Trophoblast cell (in vitro differentiated cells and primary cell): ENCODE measurements at regions not wholly inside any gene's neighbourhood (a gene's known extent, or its start where the extent isn't known, plus 50 kb on each side); places are given as distances from the start of the nearest gene placed in this dataset.

ENCODE experiments used
- DNase-seq, 2 donors: peaks; one replicate each; pipeline ENCODE4 v3.0.0-alpha.2; 2016
- H2AFZ ChIP-seq: 2 replicates; pipeline ENCODE4 v1.6.1; 2013; ENCODE audit warnings: low read length, moderate library complexity, mild to moderate bottlenecking; ENCODE audit not compliant: insufficient read depth, poor library complexity
- H2AK5ac ChIP-seq: 2 replicates; pipeline ENCODE4 v1.6.1; 2013; ENCODE audit warnings: mild to moderate bottlenecking, low read length
- H2BK120ac ChIP-seq: 2 replicates; pipeline ENCODE4 v1.6.1; 2013; ENCODE audit warnings: low read length, mild to moderate bottlenecking, moderate library complexity; ENCODE audit not compliant: insufficient read depth, poor library complexity
- H2BK12ac ChIP-seq: 2 replicates; pipeline ENCODE4 v1.6.1; 2013; ENCODE audit warnings: mild to moderate bottlenecking, low read length, moderate library complexity
- H2BK5ac ChIP-seq: 2 replicates; pipeline ENCODE4 v1.6.1; 2013; ENCODE audit warnings: low read length, low read depth, moderate library complexity, mild to moderate bottlenecking; ENCODE audit not compliant: poor library complexity
- H3K14ac ChIP-seq: 2 replicates; pipeline ENCODE4 v1.6.1; 2013; ENCODE audit warnings: mild to moderate bottlenecking, low read length
- H3K18ac ChIP-seq: 2 replicates; pipeline ENCODE4 v1.6.1; 2013; ENCODE audit warnings: mild to moderate bottlenecking, low read length
- H3K23ac ChIP-seq: 2 replicates; pipeline ENCODE4 v1.6.1; 2013; ENCODE audit warnings: low read length
- H3K27ac ChIP-seq: 2 replicates; pipeline ENCODE4 v1.5.1; 2013; ENCODE audit warnings: low read depth, mild to moderate bottlenecking, inconsistent platforms, low read length, moderate library complexity
- H3K27me3 ChIP-seq: 2 replicates; pipeline ENCODE4 v1.6.1; 2013; ENCODE audit warnings: inconsistent platforms, mild to moderate bottlenecking, low read length, moderate library complexity; ENCODE audit not compliant: insufficient read depth
- H3K36me3 ChIP-seq, 2 experiments: 1 replicate in 1 of 2; 2 replicates in 1 of 2; pipeline ENCODE4 v1.6.1; 2013; ENCODE audit warnings: low read length in 2 of 2, mild to moderate bottlenecking in 2 of 2, moderate library complexity in 1 of 2; ENCODE audit not compliant: insufficient read depth in 2 of 2, control insufficient read depth in 1 of 2
- H3K4ac ChIP-seq: 2 replicates; pipeline ENCODE4 v1.6.1; 2013; ENCODE audit warnings: low read depth, mild to moderate bottlenecking, low read length, moderate library complexity
- H3K4me1 ChIP-seq, 2 experiments: 1 replicate in 1 of 2; 2 replicates in 1 of 2; pipeline ENCODE4 v1.6.1; 2013; ENCODE audit warnings: low read length in 2 of 2, mild to moderate bottlenecking in 2 of 2, moderate library complexity in 1 of 2; ENCODE audit not compliant: insufficient read depth in 2 of 2, control insufficient read depth in 1 of 2
- H3K4me2 ChIP-seq: 2 replicates; pipeline ENCODE4 v1.6.1; 2013; ENCODE audit warnings: inconsistent platforms, mild to moderate bottlenecking, low read length, moderate library complexity
- H3K4me3 ChIP-seq: 2 replicates; pipeline ENCODE4 v1.5.1; 2013; ENCODE audit warnings: mild to moderate bottlenecking, low read depth, low read length, inconsistent platforms
- H3K79me1 ChIP-seq: one replicate; pipeline ENCODE4 v1.6.1; 2013; ENCODE audit warnings: low read length
- H3K79me2 ChIP-seq: 2 replicates; pipeline ENCODE4 v1.6.1; 2013; ENCODE audit warnings: low read length, mild to moderate bottlenecking; ENCODE audit not compliant: control insufficient read depth, insufficient read depth, poor library complexity
- H3K9ac ChIP-seq: 2 replicates; pipeline ENCODE4 v1.6.1; 2013; ENCODE audit warnings: mild to moderate bottlenecking, low read length
- H3K9me3 ChIP-seq: 2 replicates; pipeline ENCODE4 v1.6.1; 2013; ENCODE audit warnings: low read depth, mild to moderate bottlenecking, control low read depth, inconsistent platforms, low read length; ENCODE audit not compliant: insufficient read depth
- H4K12ac ChIP-seq: 2 replicates; pipeline ENCODE4 v1.6.1; 2013; ENCODE audit warnings: low read depth, mild to moderate bottlenecking, low read length, moderate library complexity
- H4K8ac ChIP-seq: 2 replicates; pipeline ENCODE4 v1.6.1; 2013; ENCODE audit warnings: low read depth, mild to moderate bottlenecking, low read length, moderate library complexity
- H4K91ac ChIP-seq: one replicate; pipeline ENCODE4 v1.6.1; 2013; ENCODE audit warnings: low read depth, mild to moderate bottlenecking, low read length, moderate library complexity
- WGBS: extraction: QIAGEN DNeasy Blood & Tissue Kit; methylation state at CpG from one replicate; pipeline ENCODE4 v1.1.7; 2013; ENCODE audit warnings: missing lambda C conversion rate; ENCODE audit not compliant: insufficient read length, insufficient coverage; ENCODE audit errors: extremely low coverage; 5-methylcytosine and 5-hydroxymethylcytosine counted together

GRCh38 chr16:59052231-59052630, 318.1 kb upstream of the GOT2 start:
- Histone ChIP-seq H3K27ac (no peak overlapping the region), H2AK5ac (no peak overlapping the region), H4K12ac (no peak overlapping the region), H2BK12ac (no peak overlapping the region), H3K23ac (no peak overlapping the region), H2BK5ac (no peak overlapping the region), H2AFZ (no peak overlapping the region), H3K14ac (no peak overlapping the region), H3K79me1 (no peaks in the 10 kb centered on the region), H3K4me3 (no peak overlapping the region), H3K18ac (no peak overlapping the region), H3K4me2 (no peak overlapping the region), H4K91ac (no peak overlapping the region), H3K36me3 (no peaks in the 10 kb centered on the region), H3K27me3 (no peaks in the 10 kb centered on the region), H3K9ac (no peak overlapping the region), H3K4ac (no peak overlapping the region), H3K4me1 (no peaks in the 10 kb centered on the region), H3K79me2 (no peaks in the 10 kb centered on the region), H3K9me3 (no peaks in the 10 kb centered on the region), H2BK120ac (no peak overlapping the region), H4K8ac (no peak overlapping the region)
- no CpG with 5 or more reads among the region's 5 CpGs for WGBS
- DNase-seq = no peak

DNA sequence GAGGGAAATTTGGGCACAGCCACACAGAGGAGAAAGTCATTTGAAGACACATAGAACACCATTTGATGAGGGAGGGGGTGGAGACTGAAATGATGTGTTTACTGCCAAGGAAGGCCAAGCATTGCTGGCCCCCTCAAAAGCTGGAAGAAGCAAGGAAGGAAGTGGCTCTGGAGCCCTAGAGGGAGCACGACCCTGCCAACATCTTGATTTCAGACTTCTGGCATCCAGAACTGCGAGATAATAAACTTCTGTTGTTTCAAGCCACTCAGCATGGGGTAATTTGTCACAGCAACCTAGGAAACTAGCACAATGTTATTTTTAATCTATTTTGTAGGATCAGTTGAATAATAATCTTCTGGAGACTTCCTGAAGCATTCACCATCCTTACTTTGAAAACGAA, 314.8 kb upstream of the GOT2 start:
- Histone ChIP-seq H3K4me3 (no peak overlapping the region), H3K27me3 (no peaks in the 10 kb centered on the region), H2BK120ac (no peak overlapping the region), H4K8ac (no peak overlapping the region), H3K79me1 (no peaks in the 10 kb centered on the region), H2AFZ (no peak overlapping the region), H3K27ac (no peak overlapping the region), H4K12ac (no peak overlapping the region), H3K9ac (no peak overlapping the region), H3K4me1 (no peaks in the 10 kb centered on the region), H2BK12ac (no peak overlapping the region), H2BK5ac (no peak overlapping the region), H3K79me2 (no peaks in the 10 kb centered on the region), H2AK5ac (no peak overlapping the region), H4K91ac (no peak overlapping the region), H3K4ac (no peak overlapping the region), H3K23ac (no peak overlapping the region), H3K9me3 (no peaks in the 10 kb centered on the region), H3K4me2 (no peak overlapping the region), H3K18ac (no peak overlapping the region), H3K14ac (no peak overlapping the region), H3K36me3 (no peaks in the 10 kb centered on the region)
- DNase-seq = no peak
- WGBS = no CpG with 5 or more reads among the region's 3 CpGs

DNA sequence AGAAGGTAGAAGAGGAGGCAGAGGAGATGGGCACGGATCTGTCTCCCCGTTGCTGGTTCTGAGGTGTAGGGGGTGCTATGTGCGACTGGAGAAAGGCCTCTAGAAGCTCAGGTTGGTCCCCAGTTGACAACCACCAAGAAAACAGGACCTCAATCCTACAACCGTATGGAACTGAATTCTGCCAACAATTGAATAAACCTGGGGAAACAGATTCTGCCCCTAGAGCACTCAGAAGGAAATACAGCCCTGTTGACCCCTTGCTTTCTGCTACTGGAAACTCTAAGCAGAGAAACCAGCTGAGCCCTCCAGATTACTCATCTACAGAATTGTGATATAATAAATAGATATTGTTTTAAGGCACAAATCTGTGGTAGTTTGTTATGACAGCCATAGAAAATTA, 313.0 kb upstream of the GOT2 start:
- WGBS = no CpG with 5 or more reads among the region's 4 CpGs
- H3K27ac ChIP-seq = no peak overlapping the region

DNA sequence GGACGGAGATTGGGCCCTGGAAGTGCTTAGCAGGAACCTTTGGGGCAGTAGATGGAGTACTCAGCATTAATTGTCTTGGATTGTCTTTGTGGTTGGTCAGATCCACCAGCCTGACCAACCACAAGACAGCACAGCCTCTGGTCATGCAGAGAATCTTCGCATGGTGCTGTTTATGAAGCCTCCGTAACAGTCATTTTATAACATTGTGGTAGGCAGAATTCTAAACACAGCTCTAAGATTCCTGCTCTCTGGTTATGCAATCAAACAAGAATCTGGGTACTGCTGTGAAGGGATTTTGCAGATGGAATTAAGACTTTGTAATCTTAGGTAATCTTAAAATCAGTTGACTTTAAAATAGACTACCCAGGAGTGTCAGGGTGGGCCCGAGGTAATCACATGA, 312.2 kb upstream of the GOT2 start:
- Histone ChIP-seq H2BK120ac (no peak overlapping the region), H4K8ac (no peak overlapping the region), H4K91ac (no peak overlapping the region), H3K79me2 (no peaks in the 10 kb centered on the region), H3K4me1 (no peaks in the 10 kb centered on the region), H3K79me1 (no peaks in the 10 kb centered on the region), H3K9ac (no peak overlapping the region), H4K12ac (no peak overlapping the region), H3K27ac (no peak overlapping the region), H3K27me3 (no peaks in the 10 kb centered on the region), H3K36me3 (no peaks in the 10 kb centered on the region), H3K14ac (no peak overlapping the region), H3K23ac (no peak overlapping the region), H2AFZ (no peak overlapping the region), H3K18ac (no peak overlapping the region), H3K4me3 (no peak overlapping the region), H2BK12ac (no peak overlapping the region), H3K9me3 (no peaks in the 10 kb centered on the region), H3K4me2 (no peak overlapping the region), H3K4ac (no peak overlapping the region), H2AK5ac (no peak overlapping the region), H2BK5ac (no peak overlapping the region)
- WGBS = no CpG with 5 or more reads among the region's 4 CpGs
- DNase-seq = no peak

More for the DNA sequence above, 313.0 kb upstream of the GOT2 start:
- no peak overlapping the region for H3K23ac ChIP-seq
- H2BK5ac ChIP-seq = no peak overlapping the region
- H3K9ac ChIP-seq = no peak overlapping the region
- no peak overlapping the region for H4K12ac ChIP-seq
- no peaks in the 10 kb centered on the region for H3K4me1 ChIP-seq
- no peak overlapping the region for H2AK5ac ChIP-seq
- no peak overlapping the region for H3K4me3 ChIP-seq
- no peaks in the 10 kb centered on the region for H3K79me1 ChIP-seq
- H3K18ac ChIP-seq = no peak overlapping the region
- H3K36me3 ChIP-seq = no peaks in the 10 kb centered on the region
- H2AFZ ChIP-seq = no peak overlapping the region
- H3K79me2 ChIP-seq = no peaks in the 10 kb centered on the region
- H3K14ac ChIP-seq = no peak overlapping the region
- DNase-seq = no peak
- no peak overlapping the region for H2BK12ac ChIP-seq
- H4K91ac ChIP-seq = no peak overlapping the region
- no peak overlapping the region for H2BK120ac ChIP-seq
- H3K4ac ChIP-seq = no peak overlapping the region
- H3K27me3 ChIP-seq = no peaks in the 10 kb centered on the region
- H3K4me2 ChIP-seq = no peak overlapping the region
- no peak overlapping the region for H4K8ac ChIP-seq
- H3K9me3 ChIP-seq = no peaks in the 10 kb centered on the region
